ENCODE measurements at regions not wholly inside any gene's neighbourhood (a gene's known extent, or its start where the extent isn't known, plus 50 kb on each side); places are given as distances from the start of the nearest gene placed in this dataset.
"Not testable (repeated sequence)": the region's sequence is repeated elsewhere in the genome, so short reads cannot be mapped to it uniquely, and the experiment has no call there.

- no peak for DNase-seq (ENCODE audit: low spot score)
These were observed 92.8 kb downstream of the ADCYAP1 start for GRCh38 chr18:997499-997898.

- DNase-seq (ENCODE audit: low spot score), result no peak
These were observed 94.3 kb downstream of the ADCYAP1 start for GRCh38 chr18:998936-999335.

- no peak for DNase-seq (ENCODE audit: low spot score)
These were observed 98.0 kb downstream of the ADCYAP1 start for GRCh38 chr18:1002653-1003178.

- no peak for DNase-seq (ENCODE audit: low spot score)
These were observed 98.8 kb downstream of the ADCYAP1 start for GRCh38 chr18:1003499-1003898.

- DNase-seq (ENCODE audit: low spot score), result no peak
These were observed 101.6 kb downstream of the ADCYAP1 start for GRCh38 chr18:1006304-1006703.

- no peak for DNase-seq (ENCODE audit: low spot score)
These were observed 102.3 kb downstream of the ADCYAP1 start for GRCh38 chr18:1006965-1007364.

GRCh38 chr18:1011349-1011748 lies 106.7 kb downstream of the ADCYAP1 start:
- DNase-seq (ENCODE audit: low spot score), result no peak

- no peak for DNase-seq (ENCODE audit: low spot score)
These were observed 108.1 kb downstream of the ADCYAP1 start for GRCh38 chr18:1012775-1013174.

- no peak for DNase-seq (ENCODE audit: low spot score)
These were observed 109.3 kb downstream of the ADCYAP1 start for GRCh38 chr18:1013951-1014350.

- no peak for DNase-seq (ENCODE audit: low spot score)
These were observed 109.8 kb downstream of the ADCYAP1 start for GRCh38 chr18:1014509-1014908.

GRCh38 chr18:1014951-1015624 lies 110.4 kb downstream of the ADCYAP1 start:
- peak; percentile 46 for DNase-seq (ENCODE audit: low spot score)

- DNase-seq (ENCODE audit: low spot score), result peak; percentile 69
These were observed 111.1 kb downstream of the ADCYAP1 start for GRCh38 chr18:1015777-1016176.

GRCh38 chr18:1017227-1018058 lies 112.8 kb downstream of the ADCYAP1 start:
- no peak for DNase-seq (ENCODE audit: low spot score)

- no peak for DNase-seq (ENCODE audit: low spot score)
These were observed 113.6 kb downstream of the ADCYAP1 start for GRCh38 chr18:1018181-1018681.

- no peak for DNase-seq (ENCODE audit: low spot score)
These were observed 114.5 kb downstream of the ADCYAP1 start for GRCh38 chr18:1019191-1019590.

- no peak for DNase-seq (ENCODE audit: low spot score)
These were observed 116.2 kb downstream of the ADCYAP1 start for GRCh38 chr18:1020731-1021344.

GRCh38 chr18:1026930-1027329 lies 122.3 kb downstream of the ADCYAP1 start:
- DNase-seq (ENCODE audit: low spot score), result no peak

- DNase-seq (ENCODE audit: low spot score), result not testable (repeated sequence)
These were observed 128.4 kb downstream of the ADCYAP1 start for GRCh38 chr18:1033092-1033491.

GRCh38 chr18:1034971-1035370 lies 130.3 kb downstream of the ADCYAP1 start:
- no peak for DNase-seq (ENCODE audit: low spot score)

GRCh38 chr18:1036926-1037325 lies 132.3 kb downstream of the ADCYAP1 start:
- DNase-seq (ENCODE audit: low spot score), result no peak

- DNase-seq (ENCODE audit: low spot score), result no peak
These were observed 133.1 kb downstream of the ADCYAP1 start for GRCh38 chr18:1037776-1038175.

GRCh38 chr18:1039421-1039820 lies 134.8 kb downstream of the ADCYAP1 start:
- DNase-seq (ENCODE audit: low spot score), result no peak

- not testable (repeated sequence) for DNase-seq (ENCODE audit: low spot score)
These were observed 138.4 kb downstream of the ADCYAP1 start for GRCh38 chr18:1043039-1043438.

All from SW480 (cell line).